ENCODE measurements at regions not wholly inside any gene's neighbourhood (a gene's known extent, or its start where the extent isn't known, plus 50 kb on each side); places are given as distances from the start of the nearest gene placed in this dataset.

- DNase-seq = peak; percentile 41
Observed at GRCh38 chr14:26199590-26200370, 398.1 kb downstream of the NOVA1 start.

GRCh38 chr14:26199096-26199495 lies 398.7 kb downstream of the NOVA1 start:
- DNase-seq = no peak

- DNase-seq = no peak
Observed at GRCh38 chr14:26194816-26195215, 403.0 kb downstream of the NOVA1 start.

GRCh38 chr14:26191671-26192070 lies 406.2 kb downstream of the NOVA1 start:
- DNase-seq = no peak

GRCh38 chr14:26191123-26191522 lies 406.7 kb downstream of the NOVA1 start:
- DNase-seq = no peak

- no peak for DNase-seq
Observed at GRCh38 chr14:26190646-26191045, 407.2 kb downstream of the NOVA1 start.

GRCh38 chr14:26187996-26188620 lies 409.7 kb downstream of the NOVA1 start:
- no peak for DNase-seq

- DNase-seq = no peak
Observed at GRCh38 chr14:26180221-26180620, 417.6 kb downstream of the NOVA1 start.

- DNase-seq = no peak
Observed at GRCh38 chr14:26175658-26176057, 422.2 kb downstream of the NOVA1 start.

- no peak for DNase-seq
Observed at GRCh38 chr14:26174395-26174794, 423.4 kb downstream of the NOVA1 start.

GRCh38 chr14:26173581-26174110 lies 424.2 kb downstream of the NOVA1 start:
- DNase-seq = no peak

GRCh38 chr14:26172396-26172795 lies 425.4 kb downstream of the NOVA1 start:
- no peak for DNase-seq

- no peak for DNase-seq
Observed at GRCh38 chr14:26170885-26171284, 426.9 kb downstream of the NOVA1 start.

- no peak for DNase-seq
Observed at GRCh38 chr14:26163761-26164160, 434.1 kb downstream of the NOVA1 start.

- DNase-seq = no peak
Observed at GRCh38 chr14:26157517-26157916, 440.3 kb downstream of the NOVA1 start.

- no peak for DNase-seq
Observed at GRCh38 chr14:26143057-26143456, 454.8 kb downstream of the NOVA1 start.

GRCh38 chr14:26138764-26139445 lies 458.9 kb downstream of the NOVA1 start:
- DNase-seq = no peak

GRCh38 chr14:26137161-26137560 lies 460.7 kb downstream of the NOVA1 start:
- no peak for DNase-seq

- DNase-seq = no peak
Observed at GRCh38 chr14:26132061-26132645, 465.7 kb downstream of the NOVA1 start.

GRCh38 chr14:26130690-26131089 lies 467.1 kb downstream of the NOVA1 start:
- no peak for DNase-seq

- no peak for DNase-seq
Observed at GRCh38 chr14:26128931-26129671, 468.7 kb downstream of the NOVA1 start.

- DNase-seq = no peak
Observed at GRCh38 chr14:26124896-26125438, 472.9 kb downstream of the NOVA1 start.

Measured in RPMI8226 (cell line).